HL-60 (cell line): ENCODE measurements at regions not wholly inside any gene's neighbourhood (a gene's known extent, or its start where the extent isn't known, plus 50 kb on each side); places are given as distances from the start of the nearest gene placed in this dataset.

Experiments used
- CTCF ChIP-seq: IDR thresholded peaks from one replicate; pipeline ENCODE4 v1.5.1; 2011; ENCODE audit warnings: low read length, control low read depth, inconsistent platforms; ENCODE audit not compliant: insufficient read depth
- GABPA ChIP-seq: IDR thresholded peaks from 2 replicates; pipeline ENCODE4 v1.6.1; 2012; ENCODE audit warnings: low read depth
- POLR2AphosphoS5 ChIP-seq: IDR thresholded peaks from 2 replicates; pipeline ENCODE4 v1.6.1; 2012; ENCODE audit warnings: low read depth
- REST ChIP-seq: IDR thresholded peaks from 2 replicates; pipeline ENCODE4 v1.6.1; 2012; ENCODE audit warnings: low read depth; ENCODE audit not compliant: insufficient replicate concordance
- SPI1 ChIP-seq: IDR thresholded peaks from 2 replicates; pipeline ENCODE4 v1.6.1; 2012; ENCODE audit warnings: low read depth, mild to moderate bottlenecking, borderline replicate concordance

GRCh38 chr20:11084508-11084907 is 410.7 kb upstream of the JAG1 start:
- TF ChIP-seq CTCF = no peak
- no peak for TF ChIP-seq POLR2AphosphoS5
- TF ChIP-seq REST = no peak
- TF ChIP-seq SPI1 = no peak; the same call in 1 of the 2 replicates
- no peak for TF ChIP-seq GABPA
